Prostate gland (tissue), 2 donors: ENCODE measurements at regions not wholly inside any gene's neighbourhood (a gene's known extent, or its start where the extent isn't known, plus 50 kb on each side); places are given as distances from the start of the nearest gene placed in this dataset.

ENCODE experiments used
- POLR2A ChIP-seq: fragments of 450-650 bp; IDR thresholded peaks from one replicate; pipeline ENCODE4 v1.6.1; 2016; ENCODE audit warnings: antibody characterized with exemption, mild to moderate bottlenecking
- POLR2AphosphoS5 ChIP-seq: sonication (generic); formaldehyde crosslinking; IDR thresholded peaks from one replicate; pipeline ENCODE4 v1.6.1; 2017; ENCODE audit warnings: antibody characterized with exemption
- TF ChIP-seq, protein P1 (sequence below), 4 experiments: fragments of 200-600 bp in 2 of 4; fragments of 450-650 bp in 2 of 4; sonication (generic) in 2 of 4; IDR thresholded peaks; 1 replicate in 3 of 4; 2 replicates in 1 of 4; pipeline ENCODE4 v1.5.1; 2016 to 2019; ENCODE audit warnings: antibody characterized with exemption in 4 of 4, mild to moderate bottlenecking in 2 of 4, moderate library complexity in 2 of 4

DNA sequence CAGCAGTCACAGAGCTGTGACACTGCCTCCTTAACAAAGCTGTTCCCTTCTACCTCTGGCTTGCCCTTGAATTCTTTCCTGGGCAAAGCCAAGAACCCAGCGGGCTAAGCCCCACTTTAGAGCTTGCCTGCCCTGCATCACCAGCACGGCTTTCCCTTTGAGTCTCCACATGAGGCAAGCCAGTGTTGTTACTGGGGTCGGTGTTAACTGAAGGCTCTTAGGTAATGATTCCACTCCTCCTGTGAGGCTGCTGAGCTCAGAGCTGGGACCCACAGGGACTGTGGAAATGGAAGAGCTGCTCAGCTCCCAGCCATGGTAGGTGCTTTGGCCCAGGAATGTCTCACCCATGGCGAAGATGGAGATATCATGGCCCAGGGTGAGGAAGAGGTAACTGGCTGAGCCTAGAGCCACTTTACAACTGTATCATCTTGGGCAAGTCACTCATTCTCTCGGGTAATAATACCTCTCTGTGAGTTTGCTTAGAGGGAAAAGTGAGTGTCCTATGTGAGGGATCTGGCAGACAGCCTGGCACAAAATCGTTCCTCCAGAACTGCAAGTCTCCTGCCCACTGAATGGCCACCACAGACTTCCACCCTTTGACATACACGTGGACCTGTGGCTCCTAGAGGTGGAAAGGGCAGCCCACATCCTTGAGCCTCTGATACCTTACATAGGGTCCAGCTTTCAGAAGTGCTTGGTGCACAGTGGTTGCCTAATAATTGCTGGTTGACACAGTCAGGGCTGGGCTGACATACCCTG is 654.1 kb downstream of the PTPRU start:
- TF ChIP-seq, protein P1, sequence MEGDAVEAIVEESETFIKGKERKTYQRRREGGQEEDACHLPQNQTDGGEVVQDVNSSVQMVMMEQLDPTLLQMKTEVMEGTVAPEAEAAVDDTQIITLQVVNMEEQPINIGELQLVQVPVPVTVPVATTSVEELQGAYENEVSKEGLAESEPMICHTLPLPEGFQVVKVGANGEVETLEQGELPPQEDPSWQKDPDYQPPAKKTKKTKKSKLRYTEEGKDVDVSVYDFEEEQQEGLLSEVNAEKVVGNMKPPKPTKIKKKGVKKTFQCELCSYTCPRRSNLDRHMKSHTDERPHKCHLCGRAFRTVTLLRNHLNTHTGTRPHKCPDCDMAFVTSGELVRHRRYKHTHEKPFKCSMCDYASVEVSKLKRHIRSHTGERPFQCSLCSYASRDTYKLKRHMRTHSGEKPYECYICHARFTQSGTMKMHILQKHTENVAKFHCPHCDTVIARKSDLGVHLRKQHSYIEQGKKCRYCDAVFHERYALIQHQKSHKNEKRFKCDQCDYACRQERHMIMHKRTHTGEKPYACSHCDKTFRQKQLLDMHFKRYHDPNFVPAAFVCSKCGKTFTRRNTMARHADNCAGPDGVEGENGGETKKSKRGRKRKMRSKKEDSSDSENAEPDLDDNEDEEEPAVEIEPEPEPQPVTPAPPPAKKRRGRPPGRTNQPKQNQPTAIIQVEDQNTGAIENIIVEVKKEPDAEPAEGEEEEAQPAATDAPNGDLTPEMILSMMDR (IDR thresholded peaks at IDR 0.05) = no peak
- no peak for TF ChIP-seq POLR2A
- no peak for TF ChIP-seq POLR2AphosphoS5
